ENCODE measurements at regions not wholly inside any gene's neighbourhood (a gene's known extent, or its start where the extent isn't known, plus 50 kb on each side); places are given as distances from the start of the nearest gene placed in this dataset.
"Not testable (repeated sequence)": the region's sequence is repeated elsewhere in the genome, so short reads cannot be mapped to it uniquely, and the experiment has no call there.

GRCh38 chr6:4362326-4362725 lies 227.0 kb upstream of the ECI2 start:
- CTCF ChIA-PET = no interaction called here
- POLR2A ChIA-PET = no interaction called here
- TF ChIP-seq CTCF (IDR thresholded peaks at IDR 0.05; ENCODE audit: control extremely low read depth, extremely low read depth, low read depth, missing control alignments) = no peak
- DNase-seq (ENCODE audit: extremely low spot score) = no peak

- CTCF ChIA-PET = no interaction called here
- POLR2A ChIA-PET = no interaction called here
- no peak for TF ChIP-seq CTCF (IDR thresholded peaks at IDR 0.05; ENCODE audit: control extremely low read depth, extremely low read depth, low read depth, missing control alignments)
Observed at GRCh38 chr6:4360920-4361319, 225.5 kb upstream of the ECI2 start.

GRCh38 chr6:4359108-4359730 lies 223.8 kb upstream of the ECI2 start:
- no peak for DNase-seq (ENCODE audit: extremely low spot score)
- CTCF ChIA-PET = no interaction called here
- POLR2A ChIA-PET = no interaction called here
- TF ChIP-seq CTCF (IDR thresholded peaks at IDR 0.05; ENCODE audit: control extremely low read depth, extremely low read depth, low read depth, missing control alignments) = no peak

More at GRCh38 chr6:4360920-4361319, 225.5 kb upstream of the ECI2 start:
- no peak for DNase-seq (ENCODE audit: extremely low spot score)

- CTCF ChIA-PET = no interaction called here
- POLR2A ChIA-PET = no interaction called here
- no peak for DNase-seq (ENCODE audit: extremely low spot score)
- TF ChIP-seq CTCF (IDR thresholded peaks at IDR 0.05; ENCODE audit: control extremely low read depth, extremely low read depth, low read depth, missing control alignments) = no peak
Observed at GRCh38 chr6:4358414-4359107, 223.2 kb upstream of the ECI2 start.

GRCh38 chr6:4357660-4358152 lies 222.3 kb upstream of the ECI2 start:
- DNase-seq (ENCODE audit: extremely low spot score); CTCF ChIA-PET; POLR2A ChIA-PET: not testable (repeated sequence)

- DNase-seq (ENCODE audit: extremely low spot score) = no peak
- POLR2A ChIA-PET = no interaction called here
- CTCF ChIA-PET = no interaction called here
- TF ChIP-seq CTCF (IDR thresholded peaks at IDR 0.05; ENCODE audit: control extremely low read depth, extremely low read depth, low read depth, missing control alignments) = no peak
Observed at GRCh38 chr6:4356899-4357659, 221.7 kb upstream of the ECI2 start.

- no peak for TF ChIP-seq CTCF (IDR thresholded peaks at IDR 0.05; ENCODE audit: control extremely low read depth, extremely low read depth, low read depth, missing control alignments)
- DNase-seq (ENCODE audit: extremely low spot score) = no peak
- ChIA-PET POLR2A (no interaction called here), CTCF (no interaction called here)
Observed at GRCh38 chr6:4355241-4355640, 219.9 kb upstream of the ECI2 start.

Measured in GM10248 (cell line).